ENCODE measurements at regions not wholly inside any gene's neighbourhood (a gene's known extent, or its start where the extent isn't known, plus 50 kb on each side); places are given as distances from the start of the nearest gene placed in this dataset.
"Not testable (repeated sequence)": the region's sequence is repeated elsewhere in the genome, so short reads cannot be mapped to it uniquely, and the experiment has no call there.

DNA sequence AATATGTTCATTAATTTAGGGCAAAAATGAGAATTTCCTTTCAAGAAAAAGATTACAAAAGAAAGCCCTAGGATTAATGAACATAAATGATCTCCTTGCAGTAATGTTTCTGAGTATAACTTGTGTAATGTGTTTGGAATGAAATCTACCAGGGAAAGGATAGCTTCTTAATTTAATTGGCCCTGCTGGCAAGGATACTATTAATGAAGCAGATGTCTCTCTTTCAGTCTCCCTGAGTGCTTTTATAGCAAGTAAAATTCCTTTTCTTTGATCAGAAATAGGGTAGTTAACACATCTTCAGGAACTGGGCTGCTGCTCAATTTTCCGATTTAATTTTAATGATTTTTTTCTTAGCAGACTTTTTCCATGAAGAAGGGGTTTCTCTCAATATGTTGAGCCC, 379.4 kb upstream of the PDE3A start:
- no peak for DNase-seq (ENCODE audit: low read depth)

DNA sequence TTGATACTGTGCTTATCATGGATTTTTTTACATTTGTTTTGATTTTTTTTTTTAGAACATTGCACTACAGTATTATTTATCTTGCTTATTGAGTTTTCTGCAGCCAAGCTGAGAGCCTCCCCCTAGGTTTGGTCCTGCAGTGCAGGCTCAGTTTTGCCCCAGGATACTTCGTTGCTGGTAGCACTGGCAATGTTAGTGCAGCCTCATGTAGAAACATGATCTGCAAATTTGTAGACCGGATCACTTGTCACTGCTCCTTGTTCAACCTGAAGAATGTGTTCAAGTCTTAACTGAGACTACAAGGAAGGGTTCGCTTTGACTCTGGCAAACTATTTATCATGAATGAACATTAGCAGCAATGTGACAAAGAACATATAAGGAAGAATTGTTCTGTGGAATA, 377.2 kb upstream of the PDE3A start:
- DNase-seq (ENCODE audit: low read depth) = no peak

DNA sequence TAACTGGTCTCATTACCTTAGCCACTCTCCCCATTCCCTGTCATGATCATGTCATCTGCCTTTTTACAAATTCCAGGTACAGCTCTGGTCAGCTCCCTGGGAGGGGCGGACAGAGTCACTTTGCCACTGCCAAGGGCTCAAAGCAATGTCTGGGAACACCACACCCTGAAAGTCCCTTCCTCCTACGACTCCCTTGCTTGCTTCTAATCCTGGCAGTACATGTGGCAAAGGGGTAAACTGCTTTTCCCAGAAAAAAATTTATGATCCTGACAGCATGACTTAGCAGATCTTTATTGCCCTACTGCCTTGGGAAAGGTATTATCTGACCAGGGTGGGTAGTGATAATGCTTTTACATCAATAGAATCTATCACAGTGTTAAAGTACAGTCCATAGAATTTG, 376.0 kb upstream of the PDE3A start:
- no peak for DNase-seq (ENCODE audit: low read depth)

DNA sequence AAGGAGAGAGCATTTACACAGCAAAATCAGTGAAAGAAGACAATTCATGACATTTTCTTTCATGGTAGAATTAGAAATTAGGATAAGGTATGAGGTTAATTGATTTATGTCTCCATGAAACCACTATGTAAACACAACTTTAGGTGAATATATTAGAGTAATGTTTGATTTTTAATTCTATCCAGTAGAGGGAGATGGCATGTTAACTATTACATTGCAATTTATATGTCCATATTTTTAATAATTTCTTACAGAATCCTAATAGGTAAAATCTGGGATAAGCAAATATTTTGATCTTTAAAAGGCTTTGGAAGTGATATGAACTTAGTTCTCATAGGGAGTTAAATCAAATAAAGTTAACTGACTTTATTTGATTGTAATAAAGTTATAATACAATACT, 373.4 kb upstream of the PDE3A start:
- no peak for DNase-seq (ENCODE audit: low read depth)

DNA sequence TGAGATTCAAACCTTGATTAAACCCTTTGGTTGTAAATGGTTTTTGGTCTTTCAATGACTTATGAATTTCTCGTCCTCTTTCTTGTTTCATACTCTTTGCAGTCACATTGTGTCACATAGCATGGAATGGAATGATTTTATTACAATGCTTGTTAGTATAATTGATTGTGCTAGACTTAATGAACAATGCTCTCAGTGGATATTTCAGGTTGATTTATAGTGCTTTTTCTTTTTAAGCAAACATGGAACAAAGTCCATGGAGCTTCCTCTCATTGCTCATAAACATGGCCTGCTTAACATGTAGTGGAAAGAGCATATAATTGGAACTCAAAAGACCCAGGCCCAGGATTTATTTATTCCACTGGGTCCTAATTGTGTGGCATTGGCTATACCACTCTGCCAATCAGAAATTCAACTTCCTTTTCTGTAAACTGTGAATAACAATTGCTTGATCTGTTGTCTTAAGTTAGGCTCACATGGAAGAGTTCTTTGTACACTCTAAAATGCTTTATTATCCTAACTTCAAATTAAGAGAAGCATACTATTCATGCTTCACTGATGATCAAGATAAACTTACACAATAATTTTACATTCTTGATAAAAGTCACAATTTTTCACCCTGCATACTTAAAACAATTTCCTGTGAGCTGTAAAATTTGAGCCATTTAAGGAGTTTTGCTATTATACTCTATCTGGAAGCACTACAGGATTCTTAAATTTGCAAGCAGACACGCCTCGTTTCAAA, 370.5 kb upstream of the PDE3A start:
- no peak for DNase-seq (ENCODE audit: low read depth)

DNA sequence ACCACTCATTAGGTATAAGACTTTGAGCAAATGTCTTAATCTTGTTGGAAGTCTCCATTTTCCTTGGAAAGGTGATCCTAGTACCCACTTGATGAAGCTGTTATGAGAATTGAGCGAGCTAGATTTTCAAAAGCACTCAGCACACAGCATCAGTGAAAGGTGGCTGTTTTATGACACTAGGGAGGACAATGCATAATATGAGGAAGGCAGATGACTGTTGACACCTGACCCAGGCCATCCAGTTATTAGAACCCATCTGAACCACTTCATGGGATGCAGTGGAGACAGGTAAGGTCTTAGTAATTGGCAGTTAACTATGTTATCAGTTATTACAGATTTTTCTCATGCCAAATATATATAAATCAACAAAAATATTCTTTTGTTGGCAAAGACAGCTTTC, 369.9 kb upstream of the PDE3A start:
- no peak for DNase-seq (ENCODE audit: low read depth)

DNA sequence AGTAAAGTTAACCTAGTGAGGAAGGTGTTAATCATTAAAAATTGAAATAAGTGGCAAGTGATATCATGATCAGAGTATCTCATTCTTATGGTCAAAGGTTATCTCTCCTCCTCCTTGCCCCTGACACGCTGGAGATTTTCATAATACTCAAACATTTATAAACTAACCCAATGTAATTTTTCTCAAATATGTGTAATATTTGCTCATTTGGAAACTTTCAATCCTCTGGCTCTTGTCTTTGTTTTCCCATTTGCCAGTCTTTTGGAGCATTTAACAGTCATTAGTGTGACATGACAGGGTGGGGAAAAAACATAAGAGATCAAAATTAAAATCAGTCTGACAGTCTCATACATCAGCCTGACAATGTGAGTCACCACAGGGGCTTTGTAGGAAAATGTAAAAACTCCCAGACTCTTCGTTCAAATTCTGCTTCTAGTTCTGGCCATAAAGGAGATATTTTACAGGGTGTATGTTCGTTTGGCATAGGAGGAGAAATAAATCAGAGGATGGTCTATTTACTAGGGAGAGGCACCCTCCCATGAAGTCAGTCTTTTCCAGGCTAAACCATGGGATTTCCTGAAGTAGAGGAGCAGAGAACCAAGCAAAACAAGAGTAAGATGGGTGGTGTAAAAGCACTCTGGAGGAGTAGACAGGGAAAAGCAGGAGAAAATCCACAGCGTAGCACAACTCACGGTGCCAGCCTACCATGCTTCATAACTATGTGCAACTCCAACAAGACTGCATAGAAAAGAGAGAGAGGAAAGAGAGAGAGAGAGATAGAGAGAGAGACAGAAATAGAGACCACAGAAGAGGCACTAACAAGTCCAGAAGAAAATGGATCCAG, 369.2 kb upstream of the PDE3A start:
- no peak for DNase-seq (ENCODE audit: low read depth)

DNA sequence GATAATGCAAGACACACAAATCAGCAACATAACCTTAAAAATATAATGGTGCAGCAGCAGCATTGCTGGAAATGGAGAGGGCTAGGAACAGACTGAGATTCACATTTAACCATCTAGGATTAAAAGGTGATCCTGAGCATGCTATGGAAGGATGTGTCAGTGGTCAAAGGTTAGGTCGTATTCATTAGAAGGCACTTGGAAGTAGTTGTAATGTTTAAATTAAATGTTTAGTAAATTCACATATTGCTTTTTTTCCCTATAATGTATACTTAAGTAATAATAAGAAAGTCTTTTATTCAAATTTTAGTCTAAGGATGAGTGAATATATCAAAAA, 368.6 kb upstream of the PDE3A start:
- no peak for DNase-seq (ENCODE audit: low read depth)

DNA sequence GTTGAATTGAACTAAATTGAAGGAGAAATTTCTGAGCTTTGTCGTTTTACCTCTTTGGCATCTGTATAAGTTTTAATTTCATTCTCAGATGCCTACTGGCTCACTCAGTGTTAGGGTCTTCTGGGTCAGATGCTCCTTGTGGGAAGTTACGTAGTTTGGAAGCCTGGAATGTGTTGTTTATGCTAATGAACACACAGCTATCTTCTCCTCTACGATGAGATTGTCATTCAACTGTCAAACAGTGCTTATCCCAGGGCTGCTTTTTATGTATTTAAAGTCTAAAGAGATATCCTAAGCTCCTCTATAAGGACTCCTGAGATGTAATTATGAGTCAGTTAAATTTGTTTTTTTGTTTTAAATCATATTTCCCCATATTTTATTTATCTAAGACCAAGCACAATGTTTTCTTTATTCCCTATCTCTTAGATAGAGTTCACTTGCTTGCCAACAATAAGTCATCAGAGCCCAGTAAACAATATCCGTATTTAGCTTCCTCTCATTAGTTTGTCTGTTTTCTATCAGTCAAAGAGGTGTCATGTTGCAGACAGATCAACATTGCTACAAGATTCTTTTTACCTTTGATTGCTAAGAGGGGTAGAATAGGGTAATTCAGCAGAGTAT, 368.0 kb upstream of the PDE3A start:
- no peak for DNase-seq (ENCODE audit: low read depth)

DNA sequence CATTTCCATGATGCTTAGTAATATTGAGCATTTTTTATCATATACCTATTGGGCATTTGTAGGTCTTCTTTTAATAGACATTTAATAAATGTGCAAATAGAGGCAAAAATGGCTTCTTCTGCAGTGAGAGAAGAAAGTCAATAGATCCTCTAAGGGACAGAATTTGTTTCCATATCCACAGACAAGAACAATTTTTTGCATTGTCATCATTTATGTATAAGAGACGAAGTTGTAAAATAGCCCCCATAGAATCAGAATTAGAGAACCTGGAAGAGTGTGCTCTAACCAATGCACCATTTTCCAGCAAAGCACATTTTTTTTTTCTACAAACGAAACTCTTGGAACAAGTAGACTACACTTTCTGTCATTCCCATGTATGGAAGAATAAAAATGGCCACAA, 365.1 kb upstream of the PDE3A start:
- DNase-seq (ENCODE audit: low read depth) = no peak

DNA sequence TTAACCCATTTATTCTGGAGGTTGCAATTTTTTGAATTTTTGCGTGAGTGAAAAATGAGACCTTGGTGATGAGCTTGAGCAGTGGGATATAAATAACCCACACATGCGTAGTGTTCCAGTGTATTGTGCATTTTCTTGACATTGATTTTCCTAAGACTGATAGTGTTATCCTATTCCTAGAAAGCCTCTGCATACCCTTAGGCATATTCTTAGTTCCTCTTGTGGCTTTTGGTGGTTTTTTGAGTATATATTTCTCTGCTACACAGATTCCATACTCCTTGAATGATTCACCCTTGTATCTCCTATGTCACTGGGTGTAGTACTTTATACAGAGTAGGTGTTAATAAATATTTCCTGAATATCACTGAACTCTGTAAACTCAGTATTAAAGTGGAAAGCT, 363.4 kb upstream of the PDE3A start:
- no peak for DNase-seq (ENCODE audit: low read depth)

DNA sequence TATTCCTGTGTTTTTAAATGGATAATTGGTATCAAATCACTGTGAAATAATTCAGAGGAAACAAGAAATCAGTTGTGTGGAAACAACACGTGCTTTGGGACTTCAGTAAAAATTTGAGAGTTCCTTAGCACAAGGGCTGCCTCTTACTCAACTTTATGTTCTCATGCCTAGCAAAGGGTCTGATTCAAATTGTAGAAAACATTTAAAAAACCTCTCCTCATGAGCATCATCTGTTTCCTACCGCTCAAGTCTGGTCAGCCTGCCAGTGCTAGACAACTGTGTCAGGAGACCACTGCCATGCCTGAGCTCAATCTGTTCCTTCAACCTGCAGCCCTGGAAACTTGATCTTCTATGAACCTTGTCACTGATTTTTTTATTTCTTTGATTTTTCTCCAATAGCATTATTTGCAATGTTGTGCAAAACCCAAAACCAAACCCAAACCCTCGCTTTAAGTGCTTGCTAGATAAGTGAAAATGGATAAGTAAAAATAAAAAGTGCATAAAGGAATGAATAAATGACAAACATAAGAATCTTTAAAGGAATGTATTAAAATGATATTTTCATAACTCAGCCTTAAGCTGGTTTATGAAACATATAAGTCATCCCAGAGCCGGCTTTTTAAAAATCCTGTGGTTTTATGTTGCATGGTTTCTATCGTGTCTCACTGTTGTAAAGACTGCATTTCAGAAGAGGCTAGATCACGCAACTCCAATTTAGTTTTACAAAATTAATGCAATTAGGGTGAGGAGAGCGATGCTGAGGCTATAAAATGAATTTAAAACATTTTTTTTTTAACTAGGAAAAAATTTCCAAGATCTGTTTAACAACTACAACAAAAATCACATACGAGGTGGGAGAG, 361.2 kb upstream of the PDE3A start:
- DNase-seq (ENCODE audit: low read depth) = peak; percentile 53

DNA sequence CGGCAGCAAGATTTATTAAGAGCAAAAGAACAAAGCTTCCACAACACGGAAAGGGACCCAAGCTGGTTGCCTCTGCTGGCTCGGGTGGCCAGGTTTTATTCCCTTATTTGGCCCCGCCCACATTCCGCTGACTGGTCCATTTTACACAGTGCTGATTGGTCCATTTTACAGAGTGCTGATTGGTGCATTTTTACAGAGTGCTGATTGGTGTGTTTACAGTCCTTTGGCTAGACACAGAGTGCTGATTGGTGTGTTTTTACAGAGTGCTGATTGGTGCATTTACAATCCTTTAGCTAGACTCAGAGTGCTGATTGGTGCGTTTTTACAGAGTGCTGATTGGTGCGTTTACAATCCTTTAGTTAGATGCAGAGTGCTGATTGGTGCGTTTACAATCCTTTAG, 358.4 kb upstream of the PDE3A start:
- not testable (repeated sequence) for DNase-seq (ENCODE audit: low read depth)

DNA sequence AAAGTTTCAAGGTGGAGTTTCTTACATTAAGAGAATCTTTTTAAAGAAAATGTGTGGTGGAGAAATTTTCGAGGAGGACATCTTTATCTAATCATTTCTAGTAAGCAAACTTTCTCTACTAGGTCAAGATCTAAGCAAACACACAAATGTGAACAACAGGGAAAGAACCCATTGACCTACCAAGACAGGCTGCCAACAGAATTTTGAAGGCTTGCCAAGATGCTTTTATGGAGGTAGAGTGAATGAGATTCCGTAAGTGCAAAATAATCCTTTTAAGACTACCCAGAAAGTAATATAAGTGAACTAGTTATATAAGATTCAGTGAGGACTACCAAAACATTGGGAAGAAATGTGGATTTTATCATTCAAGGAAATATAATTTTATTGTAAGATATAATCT, 357.1 kb upstream of the PDE3A start:
- no peak for DNase-seq (ENCODE audit: low read depth)

DNA sequence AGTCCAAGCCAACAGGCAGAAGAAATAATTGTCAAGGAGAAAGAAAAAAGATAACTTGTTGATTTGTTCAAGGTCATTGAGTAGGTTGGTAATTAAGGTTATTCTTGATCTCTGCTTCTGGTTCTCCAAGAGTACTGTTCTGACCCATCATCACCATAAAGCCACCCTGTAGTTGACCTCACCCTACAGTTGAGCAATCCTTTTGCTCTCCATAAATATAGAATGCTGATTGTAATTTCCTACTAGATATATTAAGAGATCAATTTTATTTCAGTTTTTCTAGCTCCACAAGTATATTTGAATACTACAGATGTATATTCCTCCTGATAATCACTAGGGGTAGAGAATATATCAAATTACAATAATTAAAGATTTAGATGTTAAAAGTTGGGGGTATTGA, 350.5 kb upstream of the PDE3A start:
- DNase-seq (ENCODE audit: low read depth) = no peak

DNA sequence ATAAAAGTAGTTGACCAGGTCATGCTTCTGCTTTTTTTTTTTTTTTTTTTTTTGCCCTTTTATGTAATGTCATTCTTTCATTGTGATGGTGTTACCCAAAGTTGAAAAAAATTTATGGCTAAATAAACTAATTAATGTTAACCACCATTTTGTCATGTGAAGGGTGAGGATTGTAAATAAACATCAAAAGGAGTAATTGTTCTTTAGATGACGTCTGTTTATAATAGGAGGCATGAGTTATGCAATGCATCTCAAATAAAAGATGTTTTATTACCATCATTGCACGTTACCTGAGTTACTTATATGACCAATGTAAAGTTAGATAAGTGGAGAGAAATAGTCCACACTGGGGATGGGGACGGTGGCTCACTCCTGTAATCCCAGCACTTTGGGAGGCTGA, 349.9 kb upstream of the PDE3A start:
- no peak for DNase-seq (ENCODE audit: low read depth)

DNA sequence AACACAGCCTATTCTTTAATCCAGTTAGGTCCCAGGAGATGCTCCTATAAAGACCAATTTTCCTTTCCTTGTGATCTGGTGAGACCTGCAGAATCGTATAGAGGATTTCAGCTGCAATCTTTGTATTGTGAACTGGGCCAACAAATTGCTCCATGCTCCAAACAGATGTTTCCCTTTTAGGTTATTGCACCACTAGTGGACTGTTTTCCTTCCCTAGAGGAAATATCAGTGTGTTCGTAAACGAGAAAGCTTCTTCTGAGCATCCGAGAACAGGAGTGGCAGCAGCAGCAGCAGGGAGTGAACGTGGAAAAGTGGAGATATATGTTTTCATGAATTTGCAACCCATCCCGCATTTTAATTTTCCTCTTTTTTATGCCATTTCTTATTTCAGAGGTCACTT, 344.1 kb upstream of the PDE3A start:
- DNase-seq (ENCODE audit: low read depth) = no peak

DNA sequence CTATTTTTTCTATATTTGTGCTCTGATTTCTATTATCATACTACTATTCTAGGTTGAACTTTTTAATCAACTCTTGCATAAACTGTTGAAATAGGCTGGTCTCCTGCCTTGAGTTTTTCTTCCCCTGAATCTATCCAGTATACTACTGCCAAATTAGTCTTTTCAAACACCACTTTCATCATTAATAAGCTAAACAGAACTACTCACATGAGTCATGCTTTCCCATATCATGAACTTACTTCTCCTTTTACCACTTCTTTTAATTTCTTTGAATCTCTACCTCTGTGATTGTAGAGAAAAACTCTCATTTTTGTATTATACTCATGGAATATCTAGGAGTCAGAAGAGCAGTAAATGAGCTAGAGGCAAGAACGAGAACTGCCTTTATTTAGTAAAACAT, 340.3 kb upstream of the PDE3A start:
- DNase-seq (ENCODE audit: low read depth) = no peak

DNA sequence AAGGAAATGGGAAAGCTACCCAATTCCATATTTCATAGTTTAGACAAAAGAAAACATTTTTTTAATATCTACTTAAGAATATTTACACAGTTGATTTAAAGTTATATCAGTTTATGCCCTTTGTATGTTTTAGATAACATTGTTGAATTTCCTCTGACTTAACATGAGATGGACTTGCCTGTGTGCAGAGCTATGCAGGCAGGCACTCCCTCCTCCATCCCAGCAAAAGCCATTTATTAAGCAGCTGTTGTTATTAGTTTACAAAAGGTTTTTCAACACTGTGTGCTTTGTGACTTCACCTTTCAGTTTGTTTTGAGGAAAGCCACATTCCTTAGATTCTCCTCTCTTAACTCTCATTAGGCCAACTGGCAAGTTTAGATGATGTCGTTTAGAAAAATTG, 337.5 kb upstream of the PDE3A start:
- DNase-seq (ENCODE audit: low read depth) = no peak

DNA sequence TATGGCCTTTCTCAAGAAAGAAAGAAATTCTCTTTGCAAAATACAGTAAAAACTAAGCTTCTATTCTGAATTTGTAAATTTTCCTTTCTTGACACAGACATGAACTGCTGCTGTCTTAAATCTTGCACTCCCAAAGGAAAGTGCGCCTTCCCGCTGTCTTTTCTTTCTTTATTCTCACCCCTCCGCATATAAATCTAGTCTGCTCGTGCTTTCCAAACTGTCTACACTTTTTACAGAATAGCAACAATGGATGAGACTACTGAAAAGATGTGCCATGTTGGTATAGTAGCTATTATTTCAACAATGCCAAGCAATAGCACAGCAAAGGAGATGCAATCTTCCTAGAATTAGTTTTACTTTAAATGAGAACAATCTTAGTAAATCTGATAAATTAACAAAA, 328.8 kb upstream of the PDE3A start:
- DNase-seq (ENCODE audit: low read depth) = no peak

DNA sequence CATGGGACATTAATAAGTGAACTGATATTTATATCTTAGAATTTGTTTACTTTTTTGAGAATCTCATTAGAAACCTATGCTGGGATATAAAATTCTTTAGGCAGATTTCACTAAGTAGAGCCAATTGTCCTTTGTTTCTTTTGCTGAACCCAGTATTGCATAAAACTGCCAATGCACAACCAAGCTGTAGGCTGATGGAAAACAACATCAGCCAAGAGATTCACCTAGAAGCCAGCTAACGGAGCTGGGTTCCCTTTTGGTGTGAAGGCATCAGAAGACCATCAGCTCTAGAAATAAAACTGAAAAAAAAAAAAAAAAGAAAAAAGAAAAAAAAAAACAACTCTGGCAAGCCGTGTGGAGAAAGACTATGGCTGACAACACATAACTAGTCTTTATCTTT, 328.2 kb upstream of the PDE3A start:
- no peak for DNase-seq (ENCODE audit: low read depth)

DNA sequence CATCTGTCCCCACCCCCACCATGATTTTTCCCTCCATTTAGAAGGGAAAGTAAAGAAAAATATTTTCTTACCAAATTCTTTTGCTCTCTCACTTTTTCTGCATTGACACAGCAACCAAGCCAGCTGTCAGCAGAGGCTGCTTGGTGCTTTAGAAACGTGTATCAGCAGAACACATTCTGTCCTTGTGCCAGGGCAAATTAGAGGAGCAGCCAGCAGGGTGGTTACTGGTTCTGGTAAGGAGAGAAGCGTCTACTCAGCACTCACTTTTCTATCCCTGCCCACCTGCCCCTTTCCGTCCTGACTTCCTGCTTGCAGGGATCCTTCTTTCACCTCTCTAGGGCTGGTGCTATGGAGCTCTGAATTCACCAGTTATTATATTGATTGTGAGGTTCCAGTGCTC, 327.5 kb upstream of the PDE3A start:
- no peak for DNase-seq (ENCODE audit: low read depth)

DNA sequence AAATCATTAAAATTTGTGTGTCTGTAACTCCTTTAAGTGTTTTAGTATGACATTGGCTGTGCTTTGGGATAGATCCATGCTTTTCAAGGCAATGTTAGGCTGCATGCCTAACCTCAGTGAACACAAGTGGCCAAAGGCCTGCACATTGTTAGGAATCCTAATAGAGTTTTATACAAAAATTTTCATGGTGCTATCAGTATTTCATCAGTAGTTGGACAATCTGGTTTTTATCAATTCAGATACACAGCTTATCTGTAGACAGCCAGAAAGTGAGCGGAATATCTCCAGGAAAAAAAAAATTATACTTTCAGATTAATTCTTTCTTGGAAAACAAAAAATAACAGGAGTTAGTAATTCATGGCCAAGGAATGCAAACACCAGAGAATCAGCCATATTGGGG, 324.0 kb upstream of the PDE3A start:
- DNase-seq (ENCODE audit: low read depth) = no peak

Data from GM04504 (cell line).